SH-SY5Y (cell line): ENCODE measurements at regions not wholly inside any gene's neighbourhood (a gene's known extent, or its start where the extent isn't known, plus 50 kb on each side); places are given as distances from the start of the nearest gene placed in this dataset.

Experiments
- GATA2 ChIP-seq: IDR thresholded peaks from 2 replicates; pipeline ENCODE4 v1.6.1; 2011; ENCODE audit warnings: mild to moderate bottlenecking, low read depth, low read length
- GATA3 ChIP-seq: IDR thresholded peaks from 2 replicates; pipeline ENCODE4 v1.6.1; 2011; ENCODE audit warnings: low read depth, mild to moderate bottlenecking, low read length, moderate library complexity

DNA sequence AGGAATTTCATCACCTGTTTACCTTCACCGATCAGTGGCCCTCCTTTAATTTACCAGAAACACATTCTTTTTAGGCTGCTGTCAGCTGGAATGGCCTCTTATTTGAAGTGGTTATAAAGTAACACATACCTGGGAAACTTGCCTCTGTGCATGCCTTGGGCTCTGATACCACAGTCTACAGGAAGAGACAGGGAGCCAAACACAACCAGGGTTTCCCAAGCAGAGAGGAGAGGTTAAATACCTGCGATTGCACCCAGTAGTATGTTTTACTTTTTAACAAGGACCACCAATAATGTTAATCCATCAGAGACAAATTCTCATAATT lies 444.0 kb upstream of the SGCG start:
- TF ChIP-seq GATA2 (no peak), GATA3 (no peak)
